HUES64 (cell line): ENCODE measurements at regions not wholly inside any gene's neighbourhood (a gene's known extent, or its start where the extent isn't known, plus 50 kb on each side); places are given as distances from the start of the nearest gene placed in this dataset.

Experiments
- H3K27ac ChIP-seq: 2 replicates; pipeline ENCODE4 v1.7.0; 2013; ENCODE audit warnings: low read depth, low read length, inconsistent platforms
- H3K27me3 ChIP-seq: 2 replicates; pipeline ENCODE4 v1.6.1; 2013; ENCODE audit warnings: mild to moderate bottlenecking, low read length; ENCODE audit not compliant: insufficient read depth
- H3K36me3 ChIP-seq: 2 replicates; pipeline ENCODE4 v1.6.1; 2013; ENCODE audit warnings: mild to moderate bottlenecking, low read length; ENCODE audit not compliant: insufficient read depth
- H3K4me1 ChIP-seq: 2 replicates; pipeline ENCODE4 v1.6.1; 2013; ENCODE audit warnings: mild to moderate bottlenecking, low read length, moderate library complexity; ENCODE audit not compliant: insufficient read depth
- H3K4me3 ChIP-seq: 2 replicates; pipeline ENCODE4 v1.5.1; 2013; ENCODE audit warnings: mild to moderate bottlenecking, low read length, moderate library complexity
- H3K9ac ChIP-seq: 2 replicates; pipeline ENCODE4 v1.6.1; 2013; ENCODE audit warnings: mild to moderate bottlenecking, low read depth, low read length
- H3K9me3 ChIP-seq: 2 replicates; pipeline ENCODE4 v1.6.1; 2013; ENCODE audit warnings: low read depth, low read length; ENCODE audit not compliant: insufficient read depth
- WGBS: fragments of 150-250, 120-280 bp; methylation state at CpG from one replicate; pipeline ENCODE4 v1.1.7; 2013; ENCODE audit warnings: missing lambda C conversion rate; 5-methylcytosine and 5-hydroxymethylcytosine counted together

- WGBS = 82% methylated on average over 2 of the region's 3 CpGs
- H3K9ac ChIP-seq = no peak overlapping the region
- no peaks in the 10 kb centered on the region for H3K36me3 ChIP-seq
- H3K9me3 ChIP-seq = no peaks in the 10 kb centered on the region
- no peaks in the 10 kb centered on the region for H3K27me3 ChIP-seq
- no peak overlapping the region for H3K27ac ChIP-seq
- H3K4me3 ChIP-seq = no peak overlapping the region
- H3K4me1 ChIP-seq = peaks cover 4% of the 10 kb centered on the region; the same call in 1 of the 2 replicates
These were observed 66.8 kb upstream of the PLS3 start for GRCh38 chrX:115494161-115494560.

DNA sequence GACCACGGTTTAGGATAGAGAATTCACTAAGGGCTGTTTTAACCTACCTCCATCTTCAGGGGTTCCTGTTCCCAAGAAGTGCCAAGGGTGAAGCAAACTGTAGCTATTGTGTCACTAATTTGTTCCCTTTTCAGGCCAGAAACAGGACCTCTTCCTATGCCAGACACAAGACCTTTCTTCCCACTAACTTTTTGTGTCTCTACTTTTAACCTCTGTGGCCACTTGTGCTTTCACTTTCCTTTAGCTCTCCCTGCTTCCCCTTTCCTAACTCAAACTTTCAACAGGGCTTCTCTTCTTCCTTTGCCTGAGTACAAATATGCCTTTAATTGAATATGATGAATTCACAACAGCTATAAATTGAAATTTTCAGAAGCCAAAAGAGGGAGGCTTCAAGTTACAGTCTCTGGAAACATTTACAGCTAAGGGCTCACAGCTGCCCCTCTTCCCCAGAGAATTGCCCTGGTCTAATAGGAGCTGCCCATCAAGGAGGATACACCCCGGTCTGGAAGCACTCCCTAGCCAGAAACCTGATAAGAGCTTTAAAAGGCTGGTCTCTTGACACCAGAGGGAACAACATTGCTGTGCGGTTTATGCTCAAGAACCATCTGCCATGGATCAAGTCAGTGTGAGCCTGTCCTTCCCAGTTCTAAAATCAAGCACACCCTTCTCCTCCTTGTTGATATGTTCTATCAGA, 61.7 kb upstream of the PLS3 start:
- Histone ChIP-seq H3K9ac (no peak overlapping the region), H3K9me3 (no peaks in the 10 kb centered on the region), H3K36me3 (no peaks in the 10 kb centered on the region), H3K27me3 (no peaks in the 10 kb centered on the region), H3K4me3 (no peak overlapping the region), H3K4me1 (peaks cover 2% of the 10 kb centered on the region; the same call in 1 of the 2 replicates), H3K27ac (no peak overlapping the region)
- 82% methylated on average over 3 of the region's 3 CpGs for WGBS

GRCh38 chrX:115503099-115503498, 57.9 kb upstream of the PLS3 start:
- Histone ChIP-seq H3K36me3 (no peaks in the 10 kb centered on the region), H3K9ac (no peak overlapping the region), H3K9me3 (no peaks in the 10 kb centered on the region), H3K4me1 (no peaks in the 10 kb centered on the region), H3K27ac (no peak overlapping the region), H3K27me3 (no peaks in the 10 kb centered on the region), H3K4me3 (no peak overlapping the region)
- 74% methylated on average over 3 of the region's 3 CpGs for WGBS

DNA sequence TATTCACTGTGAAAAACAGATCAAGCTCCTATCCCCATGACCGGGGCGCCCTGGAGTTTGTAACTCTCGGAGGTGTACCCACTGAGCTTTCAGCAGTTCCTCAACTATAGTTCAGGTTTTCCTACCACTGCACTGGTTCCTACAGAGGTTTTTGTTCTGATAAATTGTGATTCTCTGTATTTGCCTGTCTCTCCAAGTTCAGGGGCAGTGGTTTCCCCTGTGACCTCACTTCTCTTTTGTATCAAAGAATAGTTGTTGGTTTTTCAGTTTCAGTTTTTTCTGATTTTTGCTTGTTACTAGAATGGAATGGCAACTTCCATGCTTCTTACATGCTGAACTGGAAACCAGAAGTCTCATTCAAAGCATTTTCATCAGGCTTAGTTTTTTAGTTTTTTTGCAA, 56.8 kb upstream of the PLS3 start:
- H3K4me1 ChIP-seq = no peaks in the 10 kb centered on the region
- no peaks in the 10 kb centered on the region for H3K36me3 ChIP-seq
- H3K4me3 ChIP-seq = no peak overlapping the region
- no peak overlapping the region for H3K27ac ChIP-seq
- no peaks in the 10 kb centered on the region for H3K27me3 ChIP-seq
- 88% methylated on average over 3 of the region's 3 CpGs for WGBS
- no peak overlapping the region for H3K9ac ChIP-seq
- no peaks in the 10 kb centered on the region for H3K9me3 ChIP-seq
